A549 (cell line): ENCODE measurements at regions not wholly inside any gene's neighbourhood (a gene's known extent, or its start where the extent isn't known, plus 50 kb on each side); places are given as distances from the start of the nearest gene placed in this dataset.

Experiments
- ATAC-seq, 2 experiments: fragments of 200-7000 bp in 1 of 2; fragments of >200 bp in 1 of 2; cut with Nextera tagmentation in 1 of 2; cut with Tn5 transposase in 1 of 2; 3 replicates each; pipeline versions ENCODE4 v1.8.0 to v1.9.1; 2018 to 2020; ENCODE audit warnings: mild to moderate bottlenecking in 1 of 2, moderate library complexity in 1 of 2
- CTCF ChIA-PET: fragments of 300-600 bp; sonication (Branson Sonifier 250); formaldehyde crosslinking; extraction: SDS; loops from one replicate; lab custom pipeline; 2021; ENCODE audit warnings: antibody characterized with exemption, inconsistent platforms; lab: Yijun Ruan, JAX
- POLR2A ChIA-PET: fragments of 350-600 bp; formaldehyde crosslinking; extraction: SDS; loops from one replicate; lab custom pipeline; 2021; ENCODE audit warnings: antibody characterized with exemption, inconsistent platforms; lab: Yijun Ruan, JAX
- DNase-seq, 2 experiments: peaks; one replicate each; pipeline versions ENCODE4 v3.0.0 to v3.0.0-alpha.2; 2011 to 2016; ENCODE audit warnings: low read depth in 1 of 2, low spot score in 1 of 2
- FAIRE-seq: peaks from 2 replicates; lab custom pipeline; 2011; peaks lifted over from hg19 to GRCh38; lab: Jason Lieb, UNC
- H3K27ac ChIP-seq, 2 experiments: fragments of >200 bp; sonication (Bioruptor Twin); formaldehyde crosslinking; 3 replicates each; pipeline ENCODE4 v1.5.1; 2016 to 2017
- H3K4me1 ChIP-seq: fragments of >200 bp; sonication (Bioruptor Twin); formaldehyde crosslinking; 3 replicates; pipeline ENCODE4 v1.6.1; 2016
- H3K4me2 ChIP-seq: fragments of >200 bp; sonication (Bioruptor Twin); formaldehyde crosslinking; 3 replicates; pipeline ENCODE4 v1.6.1; 2016
- H3K4me3 ChIP-seq: fragments of >200 bp; sonication (Bioruptor Twin); formaldehyde crosslinking; 3 replicates; pipeline ENCODE4 v1.5.1; 2016
- H3K9me3 ChIP-seq: fragments of >200 bp; sonication (Bioruptor Twin); formaldehyde crosslinking; 3 replicates; pipeline ENCODE4 v1.6.1; 2016
- EP300 ChIP-seq, 2 experiments: fragments of >200 bp; sonication (Bioruptor Twin); formaldehyde crosslinking; IDR thresholded peaks; 2 replicates in 1 of 2; 3 replicates in 1 of 2; pipeline ENCODE4 v1.6.1; 2016 to 2017
- FOSL2 ChIP-seq, 2 experiments: fragments of 450-650 bp in 1 of 2; fragments of >200 bp in 1 of 2; sonication (Bioruptor Twin) in 1 of 2; formaldehyde crosslinking; IDR thresholded peaks; 2 replicates each; pipeline versions ENCODE4 v1.5.0 to v1.6.1; 2016 to 2020; ENCODE audit warnings: mild to moderate bottlenecking in 1 of 2, moderate library complexity in 1 of 2
- GATA3 ChIP-seq: IDR thresholded peaks from 2 replicates; pipeline ENCODE4 v1.6.1; 2012; ENCODE audit warnings: borderline replicate concordance
- HDAC2 ChIP-seq: fragments of 200-600 bp; sonication (generic); IDR thresholded peaks from 2 replicates; pipeline ENCODE4 v1.6.1; 2016
- HEYL ChIP-seq: fragments of 250-450 bp; sonication (Bioruptor Pico); IDR thresholded peaks from 2 replicates; pipeline ENCODE4 v1.8.0; 2021; ENCODE audit warnings: mild to moderate bottlenecking, moderate library complexity
- HOXB13 ChIP-seq: fragments of 250-450 bp; sonication (Bioruptor Pico); IDR thresholded peaks from 2 replicates; pipeline ENCODE4 v1.5.0; 2020; ENCODE audit warnings: low read depth, mild to moderate bottlenecking, moderate library complexity
- KDM1A ChIP-seq: fragments of 200-600 bp; sonication (generic); IDR thresholded peaks from 2 replicates; pipeline ENCODE4 v1.6.1; 2016; ENCODE audit warnings: low read depth, mild to moderate bottlenecking
- KDM5A ChIP-seq: fragments of 200-600 bp; sonication (generic); IDR thresholded peaks from 2 replicates; pipeline ENCODE4 v1.6.1; 2016; ENCODE audit warnings: antibody characterized with exemption, mild to moderate bottlenecking
- MAFK ChIP-seq: fragments of 450-650 bp; IDR thresholded peaks from 2 replicates; pipeline ENCODE4 v1.6.1; 2014; ENCODE audit not compliant: partially characterized antibody
- NPAS2 ChIP-seq: fragments of 250-450 bp; sonication (Bioruptor Pico); IDR thresholded peaks from 2 replicates; pipeline ENCODE4 v1.8.0; 2022; ENCODE audit warnings: mild to moderate bottlenecking, moderate library complexity, borderline replicate concordance
- POLR2A ChIP-seq: IDR thresholded peaks from 2 replicates; pipeline ENCODE4 v1.6.1; 2012; ENCODE audit warnings: mild to moderate bottlenecking, low read length
- RCOR1 ChIP-seq: fragments of 150-350 bp; IDR thresholded peaks from 2 replicates; pipeline ENCODE4 v1.6.1; 2014; ENCODE audit warnings: antibody characterized with exemption, low read length, low read depth
- TFCP2L1 ChIP-seq: fragments of 250-450 bp; sonication (Bioruptor Pico); IDR thresholded peaks from 2 replicates; pipeline ENCODE4 v1.5.0; 2021; ENCODE audit warnings: mild to moderate bottlenecking
- ZC3H11A ChIP-seq: fragments of 450-650 bp; IDR thresholded peaks from 2 replicates; pipeline ENCODE4 v1.6.1; 2014; ENCODE audit warnings: antibody characterized with exemption, mild to moderate bottlenecking
- ZFP36 ChIP-seq: fragments of 450-650 bp; IDR thresholded peaks from 2 replicates; pipeline ENCODE4 v1.6.1; 2014; ENCODE audit warnings: borderline replicate concordance; ENCODE audit not compliant: partially characterized antibody
- ZNF302 ChIP-seq: fragments of 250-450 bp; sonication (Bioruptor Pico); IDR thresholded peaks from 2 replicates; pipeline ENCODE4 v1.9.0; 2021; ENCODE audit warnings: inconsistent platforms, mild to moderate bottlenecking, moderate library complexity
- ZSCAN20 ChIP-seq: fragments of 250-450 bp; sonication (Bioruptor Pico); IDR thresholded peaks from 2 replicates; pipeline ENCODE4 v1.8.0; 2022; ENCODE audit warnings: mild to moderate bottlenecking, moderate library complexity
- WGBS: methylation state at CpG from one replicate; pipeline ENCODE4 v1.1.6; 2017; ENCODE audit errors: missing lambda C conversion rate; 5-methylcytosine and 5-hydroxymethylcytosine counted together
- TF ChIP-seq, protein P1 (sequence below): IDR thresholded peaks from 2 replicates; pipeline ENCODE4 v1.6.1; 2012
- TF ChIP-seq, protein P2 (sequence below): fragments of >200 bp; sonication (Bioruptor Twin); formaldehyde crosslinking; IDR thresholded peaks from 3 replicates; pipeline ENCODE4 v1.5.1; 2016
- TF ChIP-seq, protein P3 (sequence below): fragments of 250-450 bp; sonication (Bioruptor Pico); IDR thresholded peaks from 2 replicates; pipeline ENCODE4 v1.5.0; 2020; ENCODE audit warnings: low read depth, mild to moderate bottlenecking, moderate library complexity

DNA sequence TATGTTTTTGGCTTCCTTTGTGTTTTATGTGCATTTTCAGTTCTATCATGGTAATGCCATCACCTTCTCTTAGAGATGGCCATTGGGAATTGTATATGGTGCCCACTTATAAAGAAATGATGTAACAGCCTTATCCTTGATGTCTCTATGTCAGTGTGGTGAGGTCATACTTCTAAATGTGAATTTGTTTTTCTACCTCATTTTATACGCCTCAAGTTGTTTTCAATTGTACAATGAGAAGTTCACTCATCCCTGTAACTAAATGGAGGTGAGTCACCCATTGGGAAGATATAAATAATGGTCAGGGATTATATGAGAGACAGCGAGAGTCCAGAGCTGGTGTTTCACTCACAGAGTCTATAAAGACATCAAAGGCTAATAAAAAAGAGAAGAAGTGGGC is 402.4 kb downstream of the AGTPBP1 start:
- H3K4me3 ChIP-seq: no peak overlapping the region
- no peak overlapping the region for H3K4me2 ChIP-seq
- H3K9me3 ChIP-seq: no peaks in the 10 kb centered on the region
- ChIA-PET POLR2A (no interaction called here), CTCF (no interaction called here)
- no peak overlapping the region for H3K27ac ChIP-seq
- ATAC-seq: no peak
- DNase-seq: no peak
- TF ChIP-seq KDM1A: no peak
- TF ChIP-seq ZSCAN20: no peak
- TF ChIP-seq EP300 (IDR thresholded peaks at IDR 0.05): no peak
- no peak for TF ChIP-seq HEYL (CRISPR knock-in tag)
- no peak for TF ChIP-seq KDM5A
- 1% methylated on average over 2 of the region's 2 CpGs for WGBS
- H3K4me1 ChIP-seq: no peaks in the 10 kb centered on the region
- no peak for FAIRE-seq

DNA sequence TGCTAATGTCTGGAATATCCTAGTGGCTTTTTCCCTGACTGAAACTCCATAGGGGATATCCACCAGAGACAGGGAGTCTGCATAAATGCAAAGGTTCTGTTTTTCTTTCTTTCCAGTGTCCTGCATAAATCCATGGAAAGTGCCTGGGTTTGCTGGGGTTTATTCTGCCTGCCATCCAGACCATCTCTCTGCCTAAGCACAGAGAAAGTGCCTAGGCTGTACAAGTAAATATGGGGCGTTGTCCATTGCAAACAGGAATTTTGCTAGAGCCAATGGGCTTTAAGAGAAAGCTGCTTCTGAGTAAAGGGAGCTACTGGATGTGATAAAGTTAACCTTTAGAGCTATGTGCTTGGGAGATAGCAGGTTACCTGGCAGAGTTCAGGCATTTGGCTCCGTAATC is 407.5 kb downstream of the AGTPBP1 start:
- POLR2A ChIA-PET: no interaction called here
- Histone ChIP-seq H3K4me2 (no peak overlapping the region), H3K9me3 (no peaks in the 10 kb centered on the region), H3K27ac (no peak overlapping the region), H3K4me1 (no peaks in the 10 kb centered on the region), H3K4me3 (no peak overlapping the region)
- no peak for FAIRE-seq
- 8% methylated on average over 2 of the region's 2 CpGs for WGBS
- CTCF ChIA-PET: no interaction called here
- no peak for DNase-seq
- TF ChIP-seq TFCP2L1 (CRISPR knock-in tag): no peak
- no peak for ATAC-seq

DNA sequence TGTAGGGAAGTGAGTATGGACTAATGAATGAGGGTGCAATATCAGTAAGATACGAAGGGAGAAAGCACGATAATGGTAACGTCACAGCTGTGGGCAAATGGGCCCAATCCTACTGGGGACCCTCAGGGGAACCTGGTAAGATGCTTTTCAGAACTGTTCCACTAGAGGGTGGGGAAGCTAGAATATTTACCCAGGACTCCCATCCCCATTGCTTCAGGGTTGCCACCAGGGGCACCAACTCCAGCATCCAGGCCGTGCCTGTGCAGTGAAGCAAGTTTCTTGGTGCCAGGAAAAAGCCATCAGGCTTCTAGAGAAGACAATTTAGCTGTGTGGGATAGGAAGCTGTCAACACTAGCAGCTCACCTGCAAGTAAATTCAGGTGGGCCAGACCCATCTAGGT is 409.3 kb downstream of the AGTPBP1 start:
- no peaks in the 10 kb centered on the region for H3K4me1 ChIP-seq
- peak; percentile 29 to 32 for DNase-seq
- POLR2A ChIA-PET: no interaction called here
- no peak overlapping the region for H3K4me3 ChIP-seq
- FAIRE-seq: no peak
- H3K27ac ChIP-seq: no peak overlapping the region
- TF ChIP-seq, protein P1, sequence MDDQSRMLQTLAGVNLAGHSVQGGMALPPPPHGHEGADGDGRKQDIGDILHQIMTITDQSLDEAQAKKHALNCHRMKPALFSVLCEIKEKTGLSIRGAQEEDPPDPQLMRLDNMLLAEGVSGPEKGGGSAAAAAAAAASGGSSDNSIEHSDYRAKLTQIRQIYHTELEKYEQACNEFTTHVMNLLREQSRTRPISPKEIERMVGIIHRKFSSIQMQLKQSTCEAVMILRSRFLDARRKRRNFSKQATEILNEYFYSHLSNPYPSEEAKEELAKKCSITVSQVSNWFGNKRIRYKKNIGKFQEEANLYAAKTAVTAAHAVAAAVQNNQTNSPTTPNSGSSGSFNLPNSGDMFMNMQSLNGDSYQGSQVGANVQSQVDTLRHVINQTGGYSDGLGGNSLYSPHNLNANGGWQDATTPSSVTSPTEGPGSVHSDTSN: no peak
- no peak for TF ChIP-seq RCOR1
- TF ChIP-seq FOSL2 (IDR thresholded peaks at IDR 0.05): no peak
- TF ChIP-seq FOSL2 (CRISPR knock-in tag; IDR thresholded peaks at IDR 0.05): no peak
- TF ChIP-seq ZSCAN20: no peak
- no peak for TF ChIP-seq POLR2A
- TF ChIP-seq, protein P2, sequence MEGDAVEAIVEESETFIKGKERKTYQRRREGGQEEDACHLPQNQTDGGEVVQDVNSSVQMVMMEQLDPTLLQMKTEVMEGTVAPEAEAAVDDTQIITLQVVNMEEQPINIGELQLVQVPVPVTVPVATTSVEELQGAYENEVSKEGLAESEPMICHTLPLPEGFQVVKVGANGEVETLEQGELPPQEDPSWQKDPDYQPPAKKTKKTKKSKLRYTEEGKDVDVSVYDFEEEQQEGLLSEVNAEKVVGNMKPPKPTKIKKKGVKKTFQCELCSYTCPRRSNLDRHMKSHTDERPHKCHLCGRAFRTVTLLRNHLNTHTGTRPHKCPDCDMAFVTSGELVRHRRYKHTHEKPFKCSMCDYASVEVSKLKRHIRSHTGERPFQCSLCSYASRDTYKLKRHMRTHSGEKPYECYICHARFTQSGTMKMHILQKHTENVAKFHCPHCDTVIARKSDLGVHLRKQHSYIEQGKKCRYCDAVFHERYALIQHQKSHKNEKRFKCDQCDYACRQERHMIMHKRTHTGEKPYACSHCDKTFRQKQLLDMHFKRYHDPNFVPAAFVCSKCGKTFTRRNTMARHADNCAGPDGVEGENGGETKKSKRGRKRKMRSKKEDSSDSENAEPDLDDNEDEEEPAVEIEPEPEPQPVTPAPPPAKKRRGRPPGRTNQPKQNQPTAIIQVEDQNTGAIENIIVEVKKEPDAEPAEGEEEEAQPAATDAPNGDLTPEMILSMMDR: no peak
- no peak for TF ChIP-seq ZC3H11A
- no peak for TF ChIP-seq ZNF302 (CRISPR knock-in tag)
- TF ChIP-seq NPAS2 (CRISPR knock-in tag): no peak
- TF ChIP-seq HEYL (CRISPR knock-in tag): no peak
- TF ChIP-seq EP300 (IDR thresholded peaks at IDR 0.05): no peak
- TF ChIP-seq KDM1A: no peak
- no peak for TF ChIP-seq ZFP36
- TF ChIP-seq, protein P3, sequence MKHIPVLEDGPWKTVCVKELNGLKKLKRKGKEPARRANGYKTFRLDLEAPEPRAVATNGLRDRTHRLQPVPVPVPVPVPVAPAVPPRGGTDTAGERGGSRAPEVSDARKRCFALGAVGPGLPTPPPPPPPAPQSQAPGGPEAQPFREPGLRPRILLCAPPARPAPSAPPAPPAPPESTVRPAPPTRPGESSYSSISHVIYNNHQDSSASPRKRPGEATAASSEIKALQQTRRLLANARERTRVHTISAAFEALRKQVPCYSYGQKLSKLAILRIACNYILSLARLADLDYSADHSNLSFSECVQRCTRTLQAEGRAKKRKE (CRISPR knock-in tag): no peak
- TF ChIP-seq HDAC2: no peak
- TF ChIP-seq HOXB13 (CRISPR knock-in tag): no peak
- TF ChIP-seq MAFK: no peak
- TF ChIP-seq GATA3: no peak
- 48% methylated on average over 4 of the region's 4 CpGs for WGBS
- no peak overlapping the region for H3K4me2 ChIP-seq
- peak; percentile 66 to 93; a peak in 4 of 6 replicates for ATAC-seq
- no peaks in the 10 kb centered on the region for H3K9me3 ChIP-seq
- CTCF ChIA-PET: interaction anchor here (1.6 kb wide), 1 partner anchor 278 kb away, joined by 7 read pairs; no protein-coding TSS in a partner anchor
